Testis (tissue), 2 donors: ENCODE measurements at regions not wholly inside any gene's neighbourhood (a gene's known extent, or its start where the extent isn't known, plus 50 kb on each side); places are given as distances from the start of the nearest gene placed in this dataset.

Source experiments
- DNase-seq: peaks from one replicate; pipeline ENCODE4 v3.0.0-alpha.2; 2019
- H3K27ac ChIP-seq, 2 donors: fragments of 200-600 bp; sonication (generic); one replicate each; pipeline ENCODE4 v1.5.1; 2019
- H3K27me3 ChIP-seq: fragments of 200-600 bp; sonication (generic); one replicate; pipeline ENCODE4 v1.5.1; 2019
- H3K36me3 ChIP-seq: fragments of 200-600 bp; sonication (generic); one replicate; pipeline ENCODE4 v1.5.1; 2017; ENCODE audit warnings: low read depth; ENCODE audit errors: missing control alignments
- H3K4me1 ChIP-seq: fragments of 200-600 bp; sonication (generic); one replicate; pipeline ENCODE4 v1.5.1; 2019
- H3K4me3 ChIP-seq, 2 donors: fragments of 200-600 bp; sonication (generic); one replicate each; pipeline ENCODE4 v1.5.1; 2017 to 2019
- H3K9me3 ChIP-seq: fragments of 200-600 bp; sonication (generic); one replicate; pipeline ENCODE4 v1.5.1; 2017
- CTCF ChIP-seq, 3 experiments: fragments of 450-650 bp in 2 of 3; fragments of 200-600 bp in 1 of 3; sonication (generic) in 1 of 3; IDR thresholded peaks; one replicate each; pipeline ENCODE4 v1.5.1; 2016 to 2019; ENCODE audit warnings: antibody characterized with exemption in 3 of 3, mild to moderate bottlenecking in 2 of 3, moderate library complexity in 1 of 3
- POLR2A ChIP-seq: fragments of 450-650 bp; IDR thresholded peaks from one replicate; pipeline ENCODE4 v1.6.1; 2017; ENCODE audit warnings: antibody characterized with exemption, mild to moderate bottlenecking, moderate library complexity
- WGBS, 2 donors: methylation state at CpG; one replicate each; pipeline ENCODE4 v1.1.5; 2018; 5-methylcytosine and 5-hydroxymethylcytosine counted together
- intact Hi-C: fragments of 100-400 bp; cut with DNase I; formaldehyde crosslinking; loops from one replicate; pipeline ENCODE4 v1.15.1; 2023; ENCODE audit warnings: low total_unique reads

DNA sequence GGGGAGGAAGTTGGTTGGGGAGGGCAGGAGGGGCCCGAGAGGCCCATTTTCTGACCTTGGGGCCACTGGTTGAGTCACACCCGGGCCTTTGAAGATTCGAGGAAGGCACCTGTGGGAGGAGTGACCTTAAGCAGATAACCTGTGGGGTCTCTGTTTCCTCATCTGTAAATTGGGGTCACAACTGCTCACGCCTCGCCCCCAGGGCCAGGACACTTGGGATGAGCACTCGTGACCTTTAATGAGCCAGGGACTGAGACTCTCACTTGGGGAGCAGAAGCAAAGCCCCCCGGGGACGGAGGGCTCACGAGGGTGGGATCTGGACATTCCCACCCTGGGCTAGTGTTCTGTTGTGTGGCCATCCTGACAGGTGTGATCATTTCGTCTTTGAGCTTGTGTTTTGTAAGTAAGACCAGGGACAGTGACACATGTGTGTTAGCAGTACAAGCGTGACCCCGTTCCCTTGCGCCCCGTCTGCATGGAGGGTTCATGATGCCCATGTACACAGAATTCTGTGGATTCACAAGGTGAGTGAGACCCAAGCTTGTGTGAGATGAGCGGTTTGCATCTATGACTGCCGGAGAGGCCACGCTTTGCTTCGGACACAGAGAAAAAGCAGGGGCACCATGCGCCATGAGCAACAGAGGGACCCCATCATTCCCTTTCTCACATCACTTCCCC is 79.3 kb upstream of the PMEPA1 start:
- intact Hi-C loops = no loop called here
- WGBS, 2 donors = 84 to 88% methylated on average over 15 to 19 of the region's 19 CpGs
- H3K4me3 ChIP-seq = no peak overlapping the region
- DNase-seq = no peak
- H3K27me3 ChIP-seq = no peaks in the 10 kb centered on the region
- no peaks in the 10 kb centered on the region for H3K9me3 ChIP-seq
- no peaks in the 10 kb centered on the region for H3K36me3 ChIP-seq
- no peak for TF ChIP-seq CTCF (IDR thresholded peaks at IDR 0.05)
- no peak for TF ChIP-seq POLR2A
- H3K4me1 ChIP-seq = no peaks in the 10 kb centered on the region
- H3K27ac ChIP-seq = no peak overlapping the region

GRCh38 chr20:57787990-57788781 is 78.4 kb upstream of the PMEPA1 start:
- TF ChIP-seq CTCF (IDR thresholded peaks at IDR 0.05) (no peak), POLR2A (no peak)
- WGBS, 2 donors = 86 to 88% methylated on average over 10 to 17 of the region's 17 CpGs
- no peak for DNase-seq
- H3K4me1 ChIP-seq = no peaks in the 10 kb centered on the region
- no peak overlapping the region for H3K27ac ChIP-seq
- no peaks in the 10 kb centered on the region for H3K27me3 ChIP-seq
- H3K9me3 ChIP-seq = no peaks in the 10 kb centered on the region
- no peak overlapping the region for H3K4me3 ChIP-seq
- no peaks in the 10 kb centered on the region for H3K36me3 ChIP-seq
- intact Hi-C loops = no loop called here

DNA sequence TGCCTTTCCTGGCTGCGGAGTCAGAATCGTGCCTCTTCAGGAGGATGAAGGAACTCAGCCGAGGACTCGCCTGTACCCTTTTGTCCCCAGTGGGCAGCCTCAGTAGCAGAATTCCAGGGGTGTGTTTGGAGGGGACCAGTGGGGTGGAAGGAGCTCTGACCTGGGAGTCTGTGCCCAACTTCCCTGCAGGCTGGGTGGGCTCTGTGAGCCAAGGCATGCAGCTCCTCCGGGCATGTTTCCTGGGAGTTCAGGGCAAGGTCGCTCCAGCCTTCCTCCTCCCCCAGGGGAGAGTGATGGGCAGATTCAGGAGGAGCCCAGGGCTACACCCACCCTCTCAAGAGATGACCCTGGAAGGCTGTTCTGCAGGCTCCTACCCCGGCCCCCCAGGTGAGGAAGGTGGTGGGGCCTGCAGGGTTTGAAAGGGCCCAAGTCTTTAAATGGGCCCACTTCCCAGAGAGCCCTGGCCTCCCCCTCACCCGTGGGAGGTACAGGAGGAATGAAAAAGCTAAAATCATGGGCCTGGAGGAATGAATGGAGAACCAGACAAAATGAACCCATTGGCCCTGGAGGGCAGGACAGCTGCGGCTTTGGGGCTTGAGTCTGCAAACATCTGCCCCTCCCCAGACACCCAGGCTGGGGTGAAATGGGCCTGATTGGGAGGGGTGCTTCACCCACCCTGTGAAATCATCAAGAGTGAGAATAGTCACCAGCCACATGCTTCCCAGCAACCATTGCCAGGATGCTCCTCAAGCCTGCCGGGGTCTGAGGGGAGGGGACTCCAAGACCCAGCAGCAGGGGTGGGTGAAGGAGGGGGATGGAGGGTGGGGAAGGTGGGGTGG is 77.6 kb upstream of the PMEPA1 start:
- no peak for DNase-seq
- H3K9me3 ChIP-seq = no peaks in the 10 kb centered on the region
- no peak overlapping the region for H3K4me3 ChIP-seq
- WGBS, 2 donors = 67 to 77% methylated on average over 8 to 10 of the region's 10 CpGs
- no peak overlapping the region for H3K27ac ChIP-seq
- intact Hi-C loops = no loop called here
- no peaks in the 10 kb centered on the region for H3K36me3 ChIP-seq
- TF ChIP-seq CTCF (IDR thresholded peaks at IDR 0.05) = no peak
- TF ChIP-seq POLR2A = no peak
- H3K27me3 ChIP-seq = no peaks in the 10 kb centered on the region
- no peaks in the 10 kb centered on the region for H3K4me1 ChIP-seq

- no peak overlapping the region for H3K4me3 ChIP-seq
- no peak for TF ChIP-seq CTCF (IDR thresholded peaks at IDR 0.05)
- no peak for TF ChIP-seq POLR2A
- WGBS, 2 donors = 91 to 95% methylated on average over 14 of the region's 14 CpGs
- H3K27me3 ChIP-seq = no peaks in the 10 kb centered on the region
- no peaks in the 10 kb centered on the region for H3K9me3 ChIP-seq
- intact Hi-C loops = no loop called here
- H3K36me3 ChIP-seq = no peaks in the 10 kb centered on the region
- DNase-seq = no peak
- no peak overlapping the region for H3K27ac ChIP-seq
- no peaks in the 10 kb centered on the region for H3K4me1 ChIP-seq
Measured at GRCh38 chr20:57786304-57786932, 76.6 kb upstream of the PMEPA1 start.
